K562 (cell line): ENCODE measurements at regions not wholly inside any gene's neighbourhood (a gene's known extent, or its start where the extent isn't known, plus 50 kb on each side); places are given as distances from the start of the nearest gene placed in this dataset.

Experiments used
- ATAC-seq: fragments of 200-7000 bp; cut with Tn5 transposase; 3 replicates; pipeline ENCODE4 v1.9.1; 2020; ENCODE audit warnings: moderate library complexity
- BruUV-seq: library from RNA; stranded (reverse); fragments of 400-500 nt; replicated peaks from 2 replicates; lab custom pipeline; 2021; lab: Mats Ljungman, UMichigan
- CTCF ChIA-PET: fragments of 300-600 bp; formaldehyde crosslinking; extraction: SDS; loops from one replicate; lab custom pipeline; 2021; ENCODE audit warnings: low intra/inter-chr PET ratio; lab: Yijun Ruan, JAX
- POLR2A ChIA-PET: fragments of 300-600, 350-650 bp; sonication (Branson Sonifier 250); formaldehyde crosslinking; extraction: SDS; loops from one replicate; lab custom pipeline; 2021; ENCODE audit warnings: antibody characterized with exemption, inconsistent platforms; lab: Yijun Ruan, JAX
- DNase-seq, 4 experiments: peaks; one replicate each; pipeline versions ENCODE4 v3.0.0 to v3.0.0-alpha.2; 2011 to 2018; ENCODE audit warnings: low spot score in 3 of 4, mixed read lengths in 3 of 4; ENCODE audit errors: extremely low read depth in 1 of 4
- FAIRE-seq: peaks from 2 replicates; lab custom pipeline; 2011; peaks lifted over from hg19 to GRCh38; lab: Jason Lieb, UNC
- H2AFZ ChIP-seq: 2 replicates; pipeline ENCODE4 v1.6.0; 2011; ENCODE audit warnings: low read depth, low read length, control low read depth, inconsistent platforms
- H3K27ac ChIP-seq: fragments of 200-600 bp; 3 replicates; pipeline ENCODE4 v1.8.0; 2011; ENCODE audit warnings: low read depth, mild to moderate bottlenecking, control low read depth, inconsistent platforms, low read length, moderate library complexity, mixed read lengths; ENCODE audit errors: extremely low read depth
- H3K27me3 ChIP-seq, 2 experiments: fragments of 300-600 bp in 1 of 2; 2 replicates in 1 of 2; 3 replicates in 1 of 2; pipeline versions ENCODE4 v1.6.0 to v1.8.0; 2011; ENCODE audit warnings: inconsistent platforms in 2 of 2, low read length in 2 of 2, mild to moderate bottlenecking in 1 of 2, mixed read lengths in 1 of 2, moderate library complexity in 1 of 2; ENCODE audit not compliant: control insufficient read depth in 2 of 2, insufficient read depth in 2 of 2
- H3K36me3 ChIP-seq: fragments of 300-600 bp; 3 replicates; pipeline ENCODE4 v1.8.0; 2011; ENCODE audit warnings: mild to moderate bottlenecking, low read length, inconsistent platforms; ENCODE audit not compliant: control insufficient read depth, insufficient read depth
- H3K4me1 ChIP-seq, 2 experiments: fragments of 200-600 bp in 1 of 2; replicated peaks in 1 of 2; 2 replicates in 1 of 2; 3 replicates in 1 of 2; pipeline versions ENCODE4 v1.5.1 to v1.8.0; 2011; ENCODE audit warnings: inconsistent platforms in 2 of 2, low read length in 2 of 2, mild to moderate bottlenecking in 1 of 2, mixed read lengths in 1 of 2, moderate library complexity in 1 of 2; ENCODE audit not compliant: control insufficient read depth in 2 of 2, insufficient read depth in 2 of 2
- H3K4me2 ChIP-seq: 2 replicates; pipeline ENCODE4 v1.6.1; 2011; ENCODE audit warnings: low read length, control low read depth, inconsistent platforms, mixed read lengths; ENCODE audit not compliant: insufficient read depth
- H3K4me3 ChIP-seq: fragments of 200-600 bp; sonication (generic), shearing (Covaris generic); 2 replicates; pipeline ENCODE4 v1.5.1; 2016; ENCODE audit warnings: control low read depth, inconsistent platforms
- H3K79me2 ChIP-seq: fragments of 200-600 bp; 3 replicates; pipeline ENCODE4 v1.8.0; 2011; ENCODE audit warnings: low read length, inconsistent platforms; ENCODE audit not compliant: control insufficient read depth, insufficient read depth
- H3K9ac ChIP-seq, 2 experiments: 2 replicates each; pipeline versions ENCODE4 v1.6.0 to v1.6.1; 2011; ENCODE audit warnings: low read depth in 2 of 2, low read length in 2 of 2, control low read depth in 1 of 2, inconsistent platforms in 1 of 2, mild to moderate bottlenecking in 1 of 2, mixed read lengths in 1 of 2; ENCODE audit not compliant: insufficient read depth in 1 of 2
- H3K9me1 ChIP-seq: one replicate; pipeline ENCODE4 v1.6.0; 2011; ENCODE audit warnings: inconsistent platforms, mild to moderate bottlenecking, low read length, moderate library complexity; ENCODE audit not compliant: control insufficient read depth, insufficient read depth
- H3K9me3 ChIP-seq: replicated peaks from 2 replicates; pipeline ENCODE4 v1.5.1; 2011; ENCODE audit warnings: low read depth, low read length, inconsistent platforms; ENCODE audit not compliant: control insufficient read depth, insufficient read depth
- H4K20me1 ChIP-seq: replicated peaks from 2 replicates; pipeline ENCODE4 v1.6.1; 2011; ENCODE audit warnings: low read length, inconsistent platforms, mixed read lengths; ENCODE audit not compliant: control insufficient read depth, insufficient read depth
- CC2D1A ChIP-seq: fragments of 450-650 bp; IDR thresholded peaks from 2 replicates; pipeline ENCODE4 v1.6.1; 2017; ENCODE audit warnings: mild to moderate bottlenecking
- CEBPB ChIP-seq: fragments of 450-650 bp; IDR thresholded peaks from 2 replicates; pipeline ENCODE4 v1.6.1; 2016; ENCODE audit warnings: missing genetic modification characterization, missing compliant biosample characterization
- ESRRA ChIP-seq: fragments of 450-650 bp; IDR thresholded peaks from 2 replicates; pipeline ENCODE4 v1.6.1; 2014; ENCODE audit warnings: low read depth, mild to moderate bottlenecking, moderate library complexity, borderline replicate concordance
- HNRNPLL ChIP-seq: fragments of 200-400 bp; formaldehyde crosslinking; IDR thresholded peaks from 2 replicates; pipeline ENCODE4 v1.6.1; 2017; ENCODE audit warnings: low read length, low read depth, mild to moderate bottlenecking; ENCODE audit not compliant: poor library complexity, severe bottlenecking
- KAT8 ChIP-seq: fragments of 450-650 bp; IDR thresholded peaks from 2 replicates; pipeline ENCODE4 v1.6.1; 2016; ENCODE audit warnings: low read depth, mild to moderate bottlenecking
- KDM2B ChIP-seq: fragments of 250-450 bp; sonication (Bioruptor Pico); IDR thresholded peaks from 2 replicates; pipeline ENCODE4 v1.8.0; 2021; ENCODE audit warnings: mild to moderate bottlenecking, moderate library complexity
- KDM4B ChIP-seq, 2 experiments: fragments of 450-650 bp in 1 of 2; sonication (generic) in 1 of 2; IDR thresholded peaks; 2 replicates each; pipeline ENCODE4 v1.6.1; 2016 to 2017; ENCODE audit warnings: borderline replicate concordance in 2 of 2, antibody characterized with exemption in 1 of 2, low read depth in 1 of 2, mild to moderate bottlenecking in 1 of 2
- RFX1 ChIP-seq: fragments of 450-650 bp; IDR thresholded peaks from 2 replicates; pipeline ENCODE4 v1.6.1; 2016; ENCODE audit warnings: mild to moderate bottlenecking, moderate library complexity
- TCF3 ChIP-seq: sonication (generic); formaldehyde crosslinking; IDR thresholded peaks from 2 replicates; pipeline ENCODE4 v1.4.0; 2020; ENCODE audit warnings: mild to moderate bottlenecking, missing genetic modification reagents
- TSC22D4 ChIP-seq: fragments of 450-650 bp; IDR thresholded peaks from 2 replicates; pipeline ENCODE4 v1.6.1; 2016; ENCODE audit warnings: missing genetic modification characterization, missing biosample characterization, control low read depth
- ZBTB1 ChIP-seq: sonication (generic); formaldehyde crosslinking; IDR thresholded peaks from 2 replicates; pipeline ENCODE4 v1.8.1; 2023; ENCODE audit warnings: missing genetic modification reagents, low read depth, mild to moderate bottlenecking, borderline replicate concordance
- ZNF316 ChIP-seq: fragments of 450-650 bp; IDR thresholded peaks from 2 replicates; pipeline ENCODE4 v1.6.1; 2016
- ZNF324 ChIP-seq: fragments of 250-450 bp; sonication (Bioruptor Pico); IDR thresholded peaks from 2 replicates; pipeline ENCODE4 v1.4.0; 2020; ENCODE audit warnings: mild to moderate bottlenecking
- ZNF75A ChIP-seq: fragments of 450-650 bp; formaldehyde crosslinking; IDR thresholded peaks from 2 replicates; pipeline ENCODE4 v1.4.0; 2020; ENCODE audit warnings: mild to moderate bottlenecking
- WGBS: fragments of 100-300 bp; shearing (Covaris generic); methylation state at CpG from one replicate; pipeline ENCODE4 v1.1.6; 2016; ENCODE audit warnings: low coverage, mixed read lengths; ENCODE audit not compliant: insufficient coverage; ENCODE audit errors: missing lambda C conversion rate; 5-methylcytosine and 5-hydroxymethylcytosine counted together
- in situ Hi-C: fragments of 300-500 bp; cut with MboI; formaldehyde crosslinking; loops from 4 replicates; pipeline ENCODE4 v1.15.0; 2018; ENCODE audit warnings: inconsistent platforms, mixed read lengths
- intact Hi-C: fragments of 100-400 bp; cut with micrococcal nuclease; formaldehyde crosslinking; loops from 2 replicates; pipeline ENCODE4 v1.14.2; 2022
- TF ChIP-seq, protein P1 (sequence below): fragments of 250-450 bp; sonication (Bioruptor Pico); IDR thresholded peaks from 2 replicates; pipeline ENCODE4 v1.5.0; 2021

DNA sequence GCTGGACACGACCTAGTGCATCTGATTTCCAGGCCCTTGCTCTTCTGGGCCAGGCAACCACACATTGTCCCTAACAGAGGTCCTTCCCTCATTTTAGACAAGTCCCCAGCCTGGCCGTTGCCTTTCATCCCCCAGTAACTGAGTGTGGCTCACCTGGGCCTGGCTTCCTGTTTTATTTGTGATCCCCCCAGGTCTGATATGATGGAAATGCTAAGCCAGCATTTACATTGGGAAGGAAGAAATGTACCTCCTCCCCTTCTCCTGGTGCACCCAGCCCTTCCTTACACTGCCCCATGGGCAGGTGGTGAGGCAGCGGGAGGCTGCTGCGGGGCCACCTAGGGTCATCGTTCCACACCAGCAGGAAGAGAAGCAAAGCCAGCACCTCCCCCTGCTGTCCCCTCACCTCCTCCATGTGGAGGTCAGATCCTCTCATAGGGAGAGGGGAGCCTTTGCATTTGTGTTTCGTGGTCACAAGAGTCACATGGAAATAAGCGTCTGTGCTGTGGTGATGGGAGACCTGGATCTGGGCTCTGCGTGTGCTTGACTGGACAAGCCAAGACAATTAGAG lies 108.8 kb downstream of the GLRX3 start:
- Histone ChIP-seq H3K27me3 (no peaks in the 10 kb centered on the region), H3K4me3 (no peak overlapping the region), H3K9me3 (no peaks in the 10 kb centered on the region), H3K36me3 (no peaks in the 10 kb centered on the region), H3K79me2 (no peaks in the 10 kb centered on the region), H4K20me1 (no peaks in the 10 kb centered on the region), H2AFZ (no peak overlapping the region), H3K9me1 (no peaks in the 10 kb centered on the region), H3K27ac (no peak overlapping the region), H3K9ac (no peak overlapping the region), H3K4me2 (no peak overlapping the region), H3K4me1 (no peaks in the 10 kb centered on the region)
- ChIA-PET CTCF (no interaction called here), POLR2A (no interaction called here)
- DNase-seq (no peak), ATAC-seq (no peak), FAIRE-seq (no peak)
- intact Hi-C loops (no loop called here), in situ Hi-C loops (no loop called here)
- 8% methylated on average over 4 of the region's 8 CpGs for WGBS
- TF ChIP-seq ZNF75A (CRISPR knock-in tag) (no peak), RFX1 (no peak), ZNF316 (no peak), TSC22D4 (tag) (no peak), KAT8 (no peak), KDM2B (no peak), HNRNPLL (no peak), ZBTB1 (CRISPR knock-in tag) (no peak), CEBPB (tag) (no peak), ZNF324 (CRISPR knock-in tag) (no peak), CC2D1A (no peak), TCF3 (CRISPR knock-in tag) (no peak), ESRRA (no peak), KDM4B (IDR thresholded peaks at IDR 0.05; ENCODE audit: borderline replicate concordance in 2 of 2, low read depth in 1 of 2) (no peak)
- TF ChIP-seq, protein P1, sequence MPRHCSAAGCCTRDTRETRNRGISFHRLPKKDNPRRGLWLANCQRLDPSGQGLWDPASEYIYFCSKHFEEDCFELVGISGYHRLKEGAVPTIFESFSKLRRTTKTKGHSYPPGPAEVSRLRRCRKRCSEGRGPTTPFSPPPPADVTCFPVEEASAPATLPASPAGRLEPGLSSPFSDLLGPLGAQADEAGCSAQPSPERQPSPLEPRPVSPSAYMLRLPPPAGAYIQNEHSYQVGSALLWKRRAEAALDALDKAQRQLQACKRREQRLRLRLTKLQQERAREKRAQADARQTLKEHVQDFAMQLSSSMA (CRISPR knock-in tag): no peak
- no TSS peak for BruUV-seq
